ENCODE measurements at regions not wholly inside any gene's neighbourhood (a gene's known extent, or its start where the extent isn't known, plus 50 kb on each side); places are given as distances from the start of the nearest gene placed in this dataset.

- TF ChIP-seq CTCF (IDR thresholded peaks at IDR 0.05 in 2 of 3, conservative IDR thresholded peaks at IDR 0.05 in 1 of 3; ENCODE audit: control insufficient read depth in 2 of 3, extremely low read depth in 1 of 3, insufficient read depth in 1 of 3, low read depth in 3 of 3, low read length in 3 of 3) (no peak), MAX (IDR thresholded peaks at IDR 0.05; ENCODE audit: low read depth, low read length) (no peak), RAD21 (IDR thresholded peaks at IDR 0.05; ENCODE audit: insufficient read depth, low read depth, low read length) (no peak), CBFB (IDR thresholded peaks at IDR 0.05; ENCODE audit: low read depth) (no peak)
Observed at GRCh38 chr18:73954268-73954667, 193.4 kb downstream of the FBXO15 start.
